SKM-1 treated with dmso at 0.1 percent for 144 hours (cell line): ENCODE measurements at regions not wholly inside any gene's neighbourhood (a gene's known extent, or its start where the extent isn't known, plus 50 kb on each side); places are given as distances from the start of the nearest gene placed in this dataset.

Source experiments
- DNase-seq: peaks from one replicate; lab custom pipeline; 2025; ENCODE audit not compliant: unreplicated experiment; lab: John Stamatoyannopoulos, UW

DNA sequence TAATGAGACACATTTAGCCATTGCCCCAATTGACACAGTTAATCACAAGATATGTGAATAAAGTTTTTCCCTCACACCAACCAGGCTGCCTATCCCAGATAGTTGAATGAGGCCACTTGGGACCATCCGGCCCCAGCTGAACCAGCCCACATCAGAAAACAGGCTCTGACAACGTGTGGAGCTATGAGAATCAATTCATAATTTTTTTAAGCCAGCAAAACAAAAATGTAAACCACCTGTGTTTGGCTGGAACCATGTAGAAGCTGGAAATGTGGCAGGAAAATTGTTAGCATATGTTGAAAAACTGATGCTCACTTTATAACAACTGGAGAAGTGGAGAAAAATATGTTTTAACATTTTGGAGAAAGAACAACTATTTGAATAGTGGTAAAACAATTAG is 1161.3 kb downstream of the SLITRK1 start:
- no peak for DNase-seq

DNA sequence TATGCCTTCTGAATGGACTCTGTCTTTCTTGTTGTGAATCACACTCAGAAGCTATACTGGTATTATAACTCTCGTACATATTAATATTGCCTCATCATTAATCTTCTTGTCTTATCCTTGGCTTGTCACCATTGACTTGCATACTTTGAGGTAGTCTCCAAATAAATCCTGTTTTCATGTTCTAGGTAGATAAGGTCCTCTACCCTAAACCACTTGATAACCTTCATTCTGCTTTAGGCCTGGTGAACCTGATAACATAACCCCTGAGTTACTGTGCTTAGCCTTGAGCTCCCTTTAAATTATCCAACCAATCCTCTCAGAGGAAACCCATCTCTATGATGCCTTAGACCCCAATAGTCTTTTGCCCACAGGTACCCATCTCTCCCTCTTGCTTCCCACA is 1162.3 kb downstream of the SLITRK1 start:
- no peak for DNase-seq

DNA sequence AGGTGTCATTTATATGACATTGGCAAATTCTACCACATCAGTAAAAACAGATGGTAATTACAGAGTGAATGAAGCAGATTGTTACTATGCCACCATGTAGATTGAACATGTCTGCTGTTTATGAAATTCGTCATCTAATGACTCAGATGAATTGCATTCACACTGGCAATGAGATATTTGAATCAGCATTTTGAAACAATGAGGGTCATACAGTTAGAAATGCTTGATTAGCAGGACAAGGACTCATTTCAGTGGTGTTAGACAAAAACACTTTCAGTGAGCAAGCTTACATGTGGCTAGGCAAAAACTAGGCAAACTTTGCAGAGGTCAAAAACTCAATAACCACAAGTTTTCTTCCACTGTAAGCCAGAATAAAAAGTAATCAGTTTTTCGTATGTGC is 1165.0 kb downstream of the SLITRK1 start:
- no peak for DNase-seq

DNA sequence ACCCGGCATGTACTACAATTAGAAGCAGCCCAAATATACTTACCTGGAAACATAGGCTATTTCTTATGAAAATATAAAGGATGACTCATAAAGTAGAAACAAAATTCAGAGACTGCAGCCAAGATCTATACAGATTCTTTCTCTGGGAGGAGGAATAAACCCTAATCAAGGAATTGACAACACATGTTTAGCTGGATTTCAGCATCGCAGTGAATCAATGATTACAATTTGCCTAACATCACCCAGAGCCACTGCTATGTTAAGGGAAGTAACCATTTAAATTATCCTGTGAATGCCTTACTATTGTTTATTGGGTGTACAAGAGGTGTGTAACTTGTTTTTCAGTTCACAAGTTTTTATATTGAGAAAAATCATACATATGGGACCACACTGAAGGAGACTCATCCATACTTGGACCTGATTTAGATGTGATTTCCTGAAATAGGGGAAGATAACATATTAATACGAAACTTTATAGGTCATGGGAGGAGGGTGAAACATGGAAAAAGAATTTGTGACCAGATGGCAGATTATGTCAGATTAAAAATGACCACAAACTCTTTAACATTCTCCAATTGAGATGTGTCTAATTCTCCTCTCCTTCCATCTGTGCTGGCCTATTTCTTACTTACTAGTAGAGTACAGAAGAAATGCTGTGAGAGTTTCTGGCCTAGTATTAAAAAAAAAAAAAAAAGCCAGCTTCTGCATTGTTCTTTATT is 1168.4 kb downstream of the SLITRK1 start:
- no peak for DNase-seq

DNA sequence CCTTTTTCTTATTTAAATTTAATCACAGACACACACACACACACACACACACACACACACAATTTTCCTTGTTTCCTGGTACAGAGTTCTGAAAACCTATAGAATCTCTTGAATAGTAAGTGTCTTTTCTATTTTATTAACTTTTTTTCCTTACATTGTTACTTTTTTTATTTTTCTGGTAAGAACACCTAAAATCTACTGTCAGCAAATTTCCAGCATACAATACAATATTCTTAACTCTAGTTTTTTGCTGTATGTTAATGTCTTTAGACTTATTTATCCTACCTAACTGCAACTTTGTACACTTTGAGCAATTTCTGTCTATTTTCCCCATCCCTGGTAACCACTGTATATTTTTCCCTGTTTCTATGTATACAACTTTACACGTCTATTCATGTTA is 1179.8 kb downstream of the SLITRK1 start:
- no peak for DNase-seq

DNA sequence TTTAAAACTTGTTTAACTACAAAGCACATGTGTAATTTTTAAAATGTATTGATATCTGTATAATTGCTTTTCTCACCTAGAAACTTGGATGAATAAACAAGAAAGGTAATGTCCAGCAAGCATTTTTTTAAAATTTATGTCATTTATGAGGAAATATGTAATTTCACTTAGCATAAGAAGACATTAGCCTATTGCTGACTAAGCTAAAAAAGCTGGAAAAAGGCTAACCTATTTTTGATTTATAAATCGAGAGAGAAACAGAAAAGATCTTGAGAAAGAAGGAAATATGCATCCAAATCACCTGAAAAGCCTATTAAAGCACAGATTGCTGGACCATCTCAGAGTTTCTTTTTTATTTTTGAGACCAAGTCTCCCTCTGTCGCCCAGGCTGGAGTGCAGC is 1181.3 kb downstream of the SLITRK1 start:
- no peak for DNase-seq

DNA sequence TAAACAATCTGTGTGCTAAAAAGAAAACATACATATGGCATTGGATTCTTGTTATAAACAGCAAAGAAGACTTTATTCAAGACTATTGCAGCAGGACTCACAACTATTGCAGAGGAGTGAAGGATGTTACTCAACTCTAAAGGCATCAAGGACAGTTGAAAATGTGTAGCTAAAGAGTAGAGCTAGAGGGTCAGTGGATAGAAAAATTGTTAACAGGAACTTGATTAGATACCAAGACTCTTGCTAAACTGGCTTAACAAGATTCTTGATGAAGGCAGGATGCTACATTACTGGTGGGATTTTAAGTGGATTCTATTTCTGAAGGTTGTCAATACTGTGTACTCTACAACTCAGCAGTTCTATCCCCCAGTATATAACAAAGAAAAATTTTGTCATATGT is 1183.3 kb downstream of the SLITRK1 start:
- peak; percentile 12 for DNase-seq

DNA sequence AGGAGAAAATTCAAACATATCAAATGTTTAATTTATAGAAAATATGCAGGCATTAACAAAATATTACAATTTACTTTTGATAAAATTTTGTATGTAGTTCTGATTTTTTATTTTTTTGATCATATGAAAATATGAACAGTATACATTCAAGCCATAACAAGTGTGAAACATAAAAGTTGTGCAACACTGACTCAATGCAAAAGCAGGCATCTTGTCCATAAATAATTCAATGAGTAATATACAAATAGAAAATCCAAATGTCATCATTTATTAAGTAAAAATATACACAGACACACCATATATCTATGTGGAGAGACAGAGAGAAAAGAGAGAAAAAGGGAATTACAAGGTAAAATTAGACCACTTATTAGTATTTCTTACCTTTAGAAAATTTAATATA is 1183.9 kb downstream of the SLITRK1 start:
- DNase-seq = no peak

DNA sequence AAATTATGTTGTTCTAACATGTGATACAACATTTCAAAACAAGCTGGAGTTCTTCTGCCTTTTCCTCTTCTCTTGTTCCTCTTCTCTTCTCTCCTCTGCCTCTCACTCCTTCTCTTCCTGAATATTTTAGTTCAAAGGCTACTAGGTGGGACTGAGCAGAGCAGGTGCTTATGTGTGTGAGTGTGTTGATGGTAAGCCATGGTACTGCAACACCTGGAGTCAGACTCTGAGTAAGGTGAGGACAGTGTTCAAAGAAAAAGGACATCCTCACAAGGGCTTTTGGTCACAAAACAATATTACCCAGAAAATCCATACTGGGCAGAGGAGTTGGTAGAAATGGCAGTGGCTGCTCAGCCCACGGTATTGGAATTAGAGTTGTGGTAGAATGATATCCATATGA is 1188.7 kb downstream of the SLITRK1 start:
- no peak for DNase-seq

DNA sequence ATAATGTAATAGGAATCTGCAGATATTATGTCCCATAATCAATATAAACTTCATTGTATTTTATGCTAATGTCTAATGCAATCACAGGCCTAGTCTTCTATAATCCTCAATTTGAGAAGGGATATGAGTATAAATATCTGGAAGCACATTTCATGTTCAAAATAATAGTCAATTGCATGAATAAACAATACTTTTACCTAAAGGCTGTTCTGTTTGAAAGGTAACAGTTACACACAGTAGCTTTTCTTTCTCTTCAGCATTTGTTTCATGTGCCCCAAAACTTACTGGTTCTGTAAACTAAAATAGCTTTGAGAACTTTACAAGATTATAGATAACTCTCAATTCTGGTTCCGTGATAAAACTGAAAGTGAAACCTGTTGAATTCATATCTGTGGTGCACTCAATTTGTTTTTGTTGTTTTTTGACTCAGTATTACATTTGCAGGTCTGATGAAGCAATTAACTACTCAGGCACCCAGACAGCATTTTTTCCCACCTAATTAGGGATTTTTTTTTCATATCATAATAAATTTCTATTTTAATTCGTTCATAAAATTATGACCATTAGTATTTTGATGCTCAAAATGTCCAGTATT is 1193.8 kb downstream of the SLITRK1 start:
- no peak for DNase-seq

DNA sequence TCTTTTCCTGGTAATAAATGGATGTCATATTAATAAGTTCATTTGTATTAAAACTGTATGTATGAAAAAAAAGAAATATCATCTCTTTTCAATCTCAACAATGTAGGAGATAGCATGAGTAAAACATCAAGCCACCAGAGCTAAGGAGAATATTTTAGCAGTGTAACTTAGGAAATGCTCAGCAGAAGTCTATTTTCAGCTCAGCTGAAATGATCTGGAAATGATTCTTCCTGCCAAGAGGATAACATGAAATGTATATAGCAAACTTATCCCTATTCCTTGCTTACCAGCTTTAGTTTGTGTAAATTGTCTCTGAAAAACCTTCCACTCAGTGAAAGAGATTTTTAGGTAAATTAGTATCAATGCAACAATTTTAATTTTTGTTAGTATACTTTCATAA is 1194.4 kb downstream of the SLITRK1 start:
- DNase-seq = no peak

DNA sequence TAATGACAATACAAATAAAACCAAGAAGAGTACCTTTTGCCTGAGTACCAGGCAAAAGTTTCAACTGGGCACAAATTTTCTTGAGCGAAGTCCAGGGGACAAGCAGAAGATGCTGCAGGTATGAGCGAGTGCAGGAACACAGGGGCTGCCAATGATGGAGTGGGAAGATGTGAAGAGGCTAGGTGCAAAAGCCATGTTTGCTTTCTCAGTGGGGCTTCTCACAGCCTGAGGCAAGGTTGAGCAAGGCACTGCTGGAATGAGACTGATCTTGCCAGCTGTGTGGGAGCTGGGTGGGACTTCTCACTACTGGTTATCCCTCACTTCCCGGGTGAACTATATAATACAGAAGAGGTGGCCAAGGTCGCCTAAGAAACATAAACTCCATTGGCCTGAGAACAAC is 1200.7 kb downstream of the SLITRK1 start:
- DNase-seq = no peak

DNA sequence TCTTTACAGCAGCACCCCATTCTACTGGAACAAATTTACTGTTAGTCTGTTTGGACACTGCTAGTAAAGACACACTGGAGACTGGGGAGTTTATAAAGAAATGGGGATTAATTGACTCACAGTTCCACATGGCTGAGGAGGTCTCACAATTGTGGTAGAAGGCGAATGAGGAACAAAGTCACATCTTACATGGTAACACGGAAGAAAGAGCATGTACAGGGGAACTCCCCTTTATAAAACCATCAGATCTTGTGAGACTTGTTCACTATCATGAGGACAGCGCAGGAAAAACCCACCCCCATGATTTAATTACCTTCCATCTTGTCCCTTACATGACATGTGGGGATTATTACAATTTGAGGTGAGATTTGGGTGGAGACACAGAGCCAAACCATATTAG is 1204.2 kb downstream of the SLITRK1 start:
- DNase-seq = no peak

DNA sequence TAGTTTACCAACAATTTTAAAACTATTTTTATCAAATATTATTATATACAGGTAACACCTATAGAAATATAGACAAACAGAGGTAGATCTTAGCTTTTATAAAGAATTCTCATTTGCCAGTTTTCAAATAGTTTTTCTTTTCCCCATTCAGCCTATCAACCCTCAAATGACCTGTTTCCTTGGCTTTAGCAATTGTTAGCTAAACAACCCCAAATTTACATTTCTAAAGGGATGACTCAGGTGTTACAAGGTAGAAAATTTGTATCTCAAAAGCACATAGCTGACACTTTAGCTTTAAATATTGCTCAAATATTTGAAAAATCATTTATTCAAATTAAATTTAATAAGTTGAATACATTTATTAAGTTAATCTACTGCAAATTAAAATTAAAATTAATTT is 1207.2 kb downstream of the SLITRK1 start:
- DNase-seq = no peak

DNA sequence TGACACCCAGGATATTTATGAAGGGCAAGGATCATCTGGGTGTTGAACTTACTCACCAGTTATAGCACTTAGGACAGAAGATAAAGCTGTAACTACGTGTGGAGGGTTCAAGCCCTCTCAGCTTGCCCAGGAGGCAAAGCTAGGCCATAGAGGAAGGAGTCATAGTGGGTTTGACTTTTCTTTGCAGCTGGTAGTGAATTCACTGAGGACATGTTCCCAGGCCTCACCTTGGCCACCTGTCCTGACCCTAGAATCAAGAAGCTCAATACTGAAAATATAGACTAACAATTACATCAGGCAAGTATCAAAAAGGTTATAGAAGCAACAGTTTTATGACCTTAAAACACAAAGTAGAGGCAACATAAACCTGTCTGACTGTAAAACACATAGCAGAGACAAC is 1207.7 kb downstream of the SLITRK1 start:
- no peak for DNase-seq

DNA sequence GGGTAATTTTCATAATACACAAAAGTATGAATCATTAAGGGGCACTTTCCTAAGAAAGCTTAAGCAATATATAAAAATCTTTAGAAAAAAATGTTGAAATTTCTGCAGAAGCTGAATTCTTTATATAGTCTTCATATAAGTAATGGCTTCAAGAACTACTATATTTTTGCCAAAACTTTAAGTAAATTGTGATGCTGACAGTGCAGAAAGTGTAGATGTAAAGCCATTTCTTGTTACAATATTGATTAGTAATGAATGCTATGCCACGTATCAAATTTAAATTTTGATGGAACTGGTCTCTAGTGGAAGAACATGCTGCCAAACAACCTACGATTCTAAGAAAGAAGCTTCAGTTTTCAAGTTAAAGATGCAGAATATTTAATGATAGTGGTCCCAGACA is 1210.0 kb downstream of the SLITRK1 start:
- DNase-seq = no peak

DNA sequence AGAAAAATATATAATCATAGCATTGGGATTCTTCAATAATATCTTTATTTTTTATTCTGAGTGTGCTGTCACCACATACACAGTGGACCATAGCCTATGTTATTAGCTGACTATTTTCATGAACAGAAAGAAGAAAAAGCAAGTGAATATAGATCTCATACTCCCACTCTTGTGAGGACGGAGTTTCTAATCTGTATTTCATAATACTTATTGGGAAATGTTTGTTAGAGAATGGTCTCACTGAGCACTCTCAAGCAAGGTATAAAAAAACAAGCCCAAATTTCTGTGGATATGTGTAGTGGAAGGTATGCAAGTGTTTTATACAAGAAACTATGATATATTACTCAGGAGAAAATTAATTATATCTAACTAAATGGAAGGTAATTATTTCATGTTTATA is 1218.1 kb downstream of the SLITRK1 start:
- no peak for DNase-seq

DNA sequence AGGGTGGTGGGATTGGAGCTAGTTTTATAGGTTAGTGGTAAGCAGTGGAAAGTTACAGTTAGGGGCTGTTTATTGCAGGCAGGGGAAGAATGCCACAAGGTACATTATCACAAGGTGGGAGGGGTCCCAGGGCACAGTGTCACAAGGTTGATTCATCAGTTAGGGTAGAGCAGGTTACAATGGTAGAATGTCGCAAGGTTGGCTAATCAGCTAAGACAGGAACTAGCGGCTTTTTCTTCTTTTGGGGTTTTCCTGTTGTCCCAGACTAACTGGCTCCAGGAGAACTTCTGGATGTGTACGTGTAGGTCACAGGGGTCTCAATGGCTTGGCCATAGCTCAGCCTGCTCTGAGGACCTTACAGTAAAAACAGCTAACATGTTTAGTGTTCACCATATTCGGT is 1221.1 kb downstream of the SLITRK1 start:
- DNase-seq = peak; percentile 67

DNA sequence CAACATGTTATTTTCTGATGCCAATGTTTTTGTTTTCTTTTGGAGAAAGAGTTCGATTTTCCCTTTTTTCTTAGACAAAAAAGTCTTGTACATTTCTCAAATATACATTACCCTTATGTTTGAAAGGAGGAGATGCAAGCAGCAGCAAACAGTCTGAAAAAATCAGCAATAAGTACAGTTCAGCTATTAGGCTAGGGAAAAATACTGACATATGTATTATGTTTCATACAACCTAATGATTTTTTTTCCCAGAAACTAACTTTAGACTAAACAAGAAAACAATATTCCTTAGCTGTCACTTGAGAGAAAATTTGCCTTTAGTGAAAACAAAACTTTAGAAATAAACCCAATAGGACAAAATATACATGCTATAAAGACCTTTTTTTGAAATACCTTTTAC is 1223.5 kb downstream of the SLITRK1 start:
- DNase-seq = no peak

DNA sequence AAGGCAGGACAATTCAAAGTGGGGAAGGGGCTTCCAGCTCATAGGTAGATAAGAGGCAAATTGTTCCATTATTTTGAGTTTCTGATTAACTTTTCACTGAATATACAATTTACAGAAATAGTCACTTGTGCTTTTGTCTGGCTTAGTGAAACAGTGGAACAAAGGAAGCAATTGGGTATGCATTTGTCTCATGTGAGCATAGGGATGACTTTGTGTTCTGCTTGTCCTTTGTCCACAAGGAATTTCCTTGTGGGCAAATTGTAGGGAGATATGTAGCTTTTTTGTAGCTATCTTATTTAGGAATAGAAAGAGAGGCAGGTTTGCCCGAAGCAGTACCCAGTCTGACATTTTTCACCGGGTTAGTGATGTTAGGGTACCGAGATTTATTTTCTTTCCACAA is 1224.8 kb downstream of the SLITRK1 start:
- no peak for DNase-seq

DNA sequence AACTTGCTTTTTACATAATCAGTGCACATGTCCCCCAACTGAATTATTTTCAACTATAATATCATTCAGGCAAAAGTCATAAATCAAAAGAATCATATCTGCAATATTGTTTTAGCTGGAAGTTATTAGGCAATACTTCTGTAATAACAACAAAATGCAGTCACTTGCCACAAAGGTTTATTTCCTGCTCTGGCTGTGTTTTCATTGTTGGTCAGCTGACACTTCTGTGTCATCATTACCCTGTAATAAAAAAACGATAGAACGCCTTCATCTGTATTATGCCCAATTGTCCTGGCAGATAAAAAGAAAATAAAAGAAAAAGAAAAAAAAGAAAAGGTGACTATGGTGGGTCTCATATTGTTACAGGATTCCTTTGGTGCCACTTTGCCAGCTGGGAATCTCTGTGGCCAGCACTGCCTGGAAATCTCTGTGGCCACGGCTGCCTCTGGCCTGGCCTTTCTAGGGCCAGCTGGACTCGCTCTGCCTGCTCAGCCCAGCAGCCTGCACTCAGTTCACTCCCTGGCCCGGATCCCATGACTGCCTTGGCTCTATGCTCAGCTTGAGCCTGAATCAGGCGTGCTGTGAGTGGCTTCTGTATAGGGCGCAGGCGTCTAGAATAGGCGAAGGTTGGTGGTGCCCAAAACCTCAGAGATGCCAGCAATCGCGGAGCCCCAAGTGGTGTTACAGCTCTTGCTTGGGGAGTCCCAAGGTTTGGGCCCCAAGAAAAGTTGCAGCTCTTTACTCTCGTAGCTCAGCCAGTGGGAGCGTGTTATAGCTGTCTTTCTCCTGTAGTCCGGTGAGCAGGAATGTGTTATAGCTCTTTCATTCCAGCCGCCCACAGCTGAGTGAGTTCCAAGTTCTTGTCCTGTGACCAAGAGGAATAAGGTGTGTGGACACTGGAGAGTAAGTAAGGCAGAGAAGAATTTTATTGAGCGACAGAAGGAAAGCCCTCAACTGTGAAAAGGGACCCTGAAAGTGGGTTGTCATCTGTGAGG is 1227.1 kb downstream of the SLITRK1 start:
- no peak for DNase-seq

DNA sequence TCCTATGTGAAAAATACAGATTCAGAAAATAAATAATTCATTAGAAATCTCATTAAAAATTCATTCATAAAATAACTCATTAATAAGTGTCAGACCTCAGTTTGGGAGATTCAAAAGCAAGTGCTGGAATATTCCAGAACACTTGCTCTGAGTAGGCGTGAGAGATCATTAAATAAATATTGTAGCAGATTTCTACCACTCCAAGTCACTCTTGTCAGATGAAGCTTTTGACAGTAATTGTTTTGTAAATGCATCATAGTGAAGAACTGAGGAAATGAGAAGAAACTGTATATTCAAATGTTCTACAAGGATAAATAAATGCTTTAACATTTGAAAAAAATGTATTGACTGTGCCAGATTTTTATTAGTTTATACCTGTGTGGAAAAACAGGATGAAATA is 1228.1 kb downstream of the SLITRK1 start:
- DNase-seq = no peak
